CD14-positive monocyte (primary cell): ENCODE measurements at regions not wholly inside any gene's neighbourhood (a gene's known extent, or its start where the extent isn't known, plus 50 kb on each side); places are given as distances from the start of the nearest gene placed in this dataset.

Experiments used
- DNase-seq, 3 donors: peaks; one replicate each; pipeline ENCODE4 v3.0.0-alpha.2; 2011 to 2022
- H2AFZ ChIP-seq: 2 replicates; pipeline ENCODE4 v1.6.0; 2012; ENCODE audit warnings: mild to moderate bottlenecking, low read depth, low read length, inconsistent platforms; ENCODE audit not compliant: insufficient read depth, poor library complexity, severe bottlenecking
- H3K27ac ChIP-seq, 2 donors: 1 replicate in 1 of 2; 2 replicates in 1 of 2; pipeline ENCODE4 v1.5.1; 2012 to 2013; ENCODE audit warnings: low read length in 2 of 2, control low read depth in 1 of 2, inconsistent platforms in 1 of 2, low read depth in 1 of 2, mild to moderate bottlenecking in 1 of 2
- H3K27me3 ChIP-seq, 2 donors: one replicate each; pipeline versions ENCODE4 v1.6.0 to v1.6.1; 2011 to 2013; ENCODE audit warnings: low read length in 2 of 2; ENCODE audit not compliant: control insufficient read depth in 2 of 2, insufficient read depth in 2 of 2
- H3K36me3 ChIP-seq, 2 donors: replicated peaks in 1 of 2; 1 replicate in 1 of 2; 2 replicates in 1 of 2; pipeline versions ENCODE4 v1.5.1 to v1.6.1; 2012 to 2013; ENCODE audit warnings: low read length in 2 of 2, control low read depth in 1 of 2, inconsistent platforms in 1 of 2, mild to moderate bottlenecking in 1 of 2; ENCODE audit not compliant: insufficient read depth in 2 of 2, control insufficient read depth in 1 of 2
- H3K4me1 ChIP-seq, 2 donors: 1 replicate in 1 of 2; 2 replicates in 1 of 2; pipeline versions ENCODE4 v1.5.1 to v1.6.1; 2012 to 2013; ENCODE audit warnings: low read length in 2 of 2, control low read depth in 1 of 2, inconsistent platforms in 1 of 2, mild to moderate bottlenecking in 1 of 2, moderate library complexity in 1 of 2; ENCODE audit not compliant: insufficient read depth in 2 of 2, control insufficient read depth in 1 of 2
- H3K4me2 ChIP-seq: replicated peaks from 2 replicates; pipeline ENCODE3; 2012; ENCODE audit warnings: low read length, moderate library complexity, mild to moderate bottlenecking; ENCODE audit not compliant: poor library complexity, severe bottlenecking; ENCODE audit errors: extremely low read depth
- H3K4me3 ChIP-seq, 3 experiments: fragments of 200-600 bp in 1 of 3; sonication (generic) in 1 of 3; replicated peaks in 1 of 3; 1 replicate in 2 of 3; 2 replicates in 1 of 3; pipeline ENCODE4 v1.5.1; 2011 to 2013; ENCODE audit warnings: low read length in 3 of 3, mild to moderate bottlenecking in 3 of 3, control low read depth in 2 of 3, low read depth in 2 of 3, inconsistent platforms in 1 of 3, moderate library complexity in 1 of 3
- H3K79me2 ChIP-seq: 2 replicates; pipeline ENCODE4 v1.6.0; 2012; ENCODE audit warnings: mild to moderate bottlenecking, control low read depth, inconsistent platforms, low read length, moderate library complexity; ENCODE audit not compliant: insufficient read depth
- H3K9ac ChIP-seq: 2 replicates; pipeline ENCODE4 v1.6.0; 2017; ENCODE audit warnings: low read length, mild to moderate bottlenecking; ENCODE audit not compliant: insufficient read depth, poor library complexity, severe bottlenecking
- H3K9me3 ChIP-seq, 2 donors: replicated peaks in 1 of 2; 1 replicate in 1 of 2; 2 replicates in 1 of 2; pipeline versions ENCODE4 v1.5.1 to v1.6.1; 2012 to 2013; ENCODE audit warnings: low read length in 2 of 2, control low read depth in 1 of 2; ENCODE audit not compliant: control insufficient read depth in 1 of 2, insufficient read depth in 1 of 2
- H4K20me1 ChIP-seq: 2 replicates; pipeline ENCODE4 v1.6.0; 2012; ENCODE audit warnings: mild to moderate bottlenecking, low read length, control low read depth, moderate library complexity; ENCODE audit not compliant: insufficient read depth
- H3K27ac Mint-ChIP-seq, 7 donors: one replicate each; pipeline ENCODE4 v1.8.0; 2020; ENCODE audit warnings: mild to moderate bottlenecking in 7 of 7, mixed read lengths in 7 of 7, moderate library complexity in 6 of 7, inconsistent platforms in 2 of 7
- H3K27me3 Mint-ChIP-seq, 3 donors: one replicate each; pipeline ENCODE4 v1.8.0; 2021 to 2022; ENCODE audit warnings: low read depth in 3 of 3, mild to moderate bottlenecking in 3 of 3, mixed read lengths in 3 of 3, moderate library complexity in 3 of 3, inconsistent platforms in 1 of 3
- H3K36me3 Mint-ChIP-seq, 2 donors: one replicate each; pipeline ENCODE4 v1.8.0; 2020; ENCODE audit warnings: mixed read lengths in 2 of 2, inconsistent platforms in 1 of 2, mild to moderate bottlenecking in 1 of 2
- H3K4me1 Mint-ChIP-seq: one replicate; pipeline ENCODE4 v1.8.0; 2020; ENCODE audit warnings: mild to moderate bottlenecking, mixed read lengths
- H3K4me3 Mint-ChIP-seq, 2 donors: one replicate each; pipeline ENCODE4 v1.8.0; 2020; ENCODE audit warnings: mild to moderate bottlenecking in 2 of 2, mixed read lengths in 2 of 2, moderate library complexity in 1 of 2
- H3K9me3 Mint-ChIP-seq, 7 donors: one replicate each; pipeline ENCODE4 v1.8.0; 2020 to 2022; ENCODE audit warnings: mixed read lengths in 7 of 7, mild to moderate bottlenecking in 6 of 7, moderate library complexity in 6 of 7, inconsistent platforms in 2 of 7
- CTCF ChIP-seq: fragments of 200-600 bp; IDR thresholded peaks from one replicate; pipeline ENCODE4 v1.8.0; 2022; ENCODE audit warnings: antibody characterized with exemption, mild to moderate bottlenecking
- WGBS: methylation state at CpG from one replicate; pipeline ENCODE4 v1.1.5; 2013; ENCODE audit warnings: missing lambda C conversion rate; ENCODE audit not compliant: insufficient coverage; 5-methylcytosine and 5-hydroxymethylcytosine counted together
- intact Hi-C, 2 donors: fragments of 100-400 bp; cut with micrococcal nuclease; formaldehyde crosslinking; loops; one replicate each; pipeline versions ENCODE4 v1.15.0 to v1.15.1; 2023

- Histone ChIP-seq H2AFZ (no peak overlapping the region), H3K9me3 (no peaks in the 10 kb centered on the region), H3K27ac (no peak overlapping the region), H3K4me2 (no peak overlapping the region), H3K9ac (no peak overlapping the region), H3K4me3 (no peak overlapping the region), H3K36me3 (no peaks in the 10 kb centered on the region), H4K20me1 (no peaks in the 10 kb centered on the region), H3K79me2 (no peaks in the 10 kb centered on the region), H3K27me3 (peaks cover 0 to 2% of the 10 kb centered on the region in 2 donors), H3K4me1 (no peaks in the 10 kb centered on the region)
- Mint-ChIP-seq H3K4me1 (no peaks in the 10 kb centered on the region), H3K9me3 (peaks cover 3 to 12% (median 5%) of the 10 kb centered on the region in 7 donors), H3K27ac (no peak overlapping the region), H3K27me3 (peaks cover 6 to 9% (median 8%) of the 10 kb centered on the region in 3 donors), H3K4me3 (no peak overlapping the region), H3K36me3 (no peaks in the 10 kb centered on the region)
- intact Hi-C loops = no loop called here
- 92% methylated on average over 2 of the region's 5 CpGs for WGBS
- DNase-seq = no peak
- TF ChIP-seq CTCF = no peak
Observed at GRCh38 chr10:118484152-118484871, 111.1 kb downstream of the PRLHR start.

GRCh38 chr10:118483496-118483895 is 112.0 kb downstream of the PRLHR start:
- intact Hi-C loops = no loop called here
- no peak overlapping the region for H3K9ac ChIP-seq
- Mint-ChIP-seq H3K27ac (no peak overlapping the region), H3K9me3 (peaks cover 0 to 13% (median 0%) of the 10 kb centered on the region in 7 donors), H3K27me3 (peaks cover 4 to 11% (median 9%) of the 10 kb centered on the region in 3 donors), H3K36me3 (no peaks in the 10 kb centered on the region), H3K4me1 (no peaks in the 10 kb centered on the region), H3K4me3 (no peak overlapping the region)
- no peak for TF ChIP-seq CTCF
- no peak overlapping the region for H3K27ac ChIP-seq
- H3K9me3 ChIP-seq = no peaks in the 10 kb centered on the region
- H3K79me2 ChIP-seq = no peaks in the 10 kb centered on the region
- H2AFZ ChIP-seq = no peak overlapping the region
- no peak overlapping the region for H3K4me2 ChIP-seq
- 83% methylated on average over 3 of the region's 6 CpGs for WGBS
- peaks cover 0 to 2% of the 10 kb centered on the region in 2 donors for H3K27me3 ChIP-seq
- no peak for DNase-seq
- no peaks in the 10 kb centered on the region for H4K20me1 ChIP-seq
- H3K4me3 ChIP-seq = no peak overlapping the region
- H3K4me1 ChIP-seq = no peaks in the 10 kb centered on the region
- H3K36me3 ChIP-seq = no peaks in the 10 kb centered on the region
